ENCODE measurements at regions not wholly inside any gene's neighbourhood (a gene's known extent, or its start where the extent isn't known, plus 50 kb on each side); places are given as distances from the start of the nearest gene placed in this dataset.
A peak's percentile ranks its signal among the peaks of the same experiment; 100 is the strongest.

DNA sequence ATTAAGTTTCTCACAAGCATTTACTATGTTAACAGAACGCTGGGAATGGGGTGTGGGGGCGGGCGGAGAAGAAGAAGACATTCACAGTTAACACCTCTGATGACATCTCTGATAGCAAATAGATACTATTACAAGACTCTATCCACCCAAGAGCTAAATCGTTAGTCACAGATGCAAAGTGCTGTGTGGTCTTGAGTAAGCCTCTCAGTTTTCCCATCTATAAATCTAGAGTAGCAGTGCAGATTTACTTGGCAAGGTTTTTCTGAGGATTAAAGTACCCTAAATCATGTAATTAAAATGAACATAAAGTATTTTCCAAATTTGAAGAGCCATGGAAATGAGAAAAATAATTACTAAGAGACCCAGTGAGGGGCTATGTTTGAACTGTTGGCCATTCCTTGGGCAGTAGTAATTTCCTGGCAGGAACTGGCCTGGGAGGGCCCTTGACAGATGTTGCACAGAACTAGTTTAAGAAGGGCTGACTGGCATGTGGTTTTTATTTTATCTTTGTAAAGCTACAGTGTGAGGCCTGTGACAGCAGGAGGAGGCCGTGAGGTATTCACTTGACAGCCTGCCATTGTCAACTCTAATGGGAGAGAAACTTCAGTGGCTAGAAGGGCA, 58.7 kb upstream of the APOBEC4 start:
- peak; percentile 43 for DNase-seq (ENCODE audit: low read depth, low spot score)

DNA sequence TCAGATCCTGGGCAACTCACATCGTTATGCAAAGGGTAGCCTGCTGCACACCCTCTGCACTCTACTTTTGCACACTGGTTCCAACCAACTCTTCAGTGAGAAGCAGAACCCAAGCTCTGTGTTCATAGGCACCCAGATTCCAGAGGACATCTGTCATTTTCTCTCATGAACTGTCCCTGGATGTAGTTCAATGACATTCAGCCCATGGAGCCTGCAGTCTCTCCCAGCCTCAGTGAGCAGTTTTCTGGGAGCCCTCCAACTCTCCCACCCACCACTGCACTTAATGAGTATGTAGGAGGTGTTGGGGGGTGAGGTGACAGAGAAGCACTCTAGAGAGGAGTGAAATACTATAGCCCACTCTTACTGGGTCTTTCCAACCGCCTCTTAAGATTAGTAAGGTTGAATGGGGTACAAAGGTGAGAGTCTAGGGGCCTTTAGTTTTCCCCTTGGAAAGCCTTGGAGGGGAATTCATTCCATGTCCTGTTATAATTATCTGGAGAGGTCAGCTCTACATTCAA, 58.1 kb upstream of the APOBEC4 start:
- no peak for DNase-seq (ENCODE audit: low read depth, low spot score)

DNA sequence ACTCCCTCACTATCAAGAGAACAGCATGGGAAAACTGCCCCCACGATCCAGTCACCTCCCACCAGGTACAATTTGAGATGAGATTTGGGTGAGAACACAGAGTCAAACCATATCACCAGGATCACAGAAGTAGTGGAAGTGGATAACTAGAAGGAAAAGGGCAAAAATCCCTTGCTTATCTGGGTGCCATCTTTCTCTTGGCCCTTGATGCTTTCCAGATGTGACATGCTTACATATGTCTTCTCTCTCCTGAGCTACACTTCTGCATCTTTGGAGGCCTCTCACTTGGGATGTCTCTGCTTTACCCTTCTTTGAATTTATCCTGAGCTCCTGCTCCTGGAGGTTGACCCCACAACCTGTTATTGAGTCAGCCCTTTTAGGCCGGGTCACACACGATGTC, 57.6 kb upstream of the APOBEC4 start:
- DNase-seq (ENCODE audit: low read depth, low spot score): no peak

DNA sequence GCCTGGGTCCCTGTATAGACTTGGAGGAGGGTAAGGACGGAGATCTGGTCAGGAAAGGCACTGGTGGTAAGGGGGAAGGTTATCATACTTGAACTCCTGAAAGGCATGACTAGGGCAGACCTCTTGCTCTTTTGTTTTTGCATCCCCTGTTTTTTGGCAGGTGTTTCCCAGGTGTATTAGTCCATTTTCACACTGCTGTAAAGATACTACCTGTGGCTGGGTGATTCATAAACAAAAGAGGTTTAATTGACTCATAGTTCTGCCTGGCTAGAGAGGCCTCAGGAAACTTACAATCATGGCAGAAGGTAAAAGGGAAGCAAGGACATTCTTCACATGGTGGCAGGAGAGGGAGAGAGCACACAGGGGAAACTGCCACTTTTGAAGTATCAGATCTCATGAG, 57.2 kb upstream of the APOBEC4 start:
- no peak for DNase-seq (ENCODE audit: low read depth, low spot score)

DNA sequence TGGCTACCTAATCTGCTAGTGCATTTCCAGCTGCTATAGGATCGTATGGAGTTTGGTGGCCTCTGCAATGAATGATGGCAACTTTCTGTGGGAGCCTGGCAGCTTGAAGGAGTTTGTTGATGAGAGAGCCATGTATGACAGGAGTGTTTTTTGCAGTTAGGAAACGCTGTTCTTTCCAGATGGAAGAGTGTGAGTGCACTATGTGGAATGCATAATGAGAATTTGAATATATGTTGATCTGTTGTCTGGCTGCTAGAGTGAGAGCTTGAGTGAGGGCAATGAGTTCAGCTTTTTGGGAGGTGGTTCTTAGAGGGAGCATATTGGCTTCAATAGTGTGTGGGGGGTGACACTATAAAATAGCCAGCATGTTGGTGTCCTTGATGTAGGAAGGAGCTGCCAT, 51.0 kb upstream of the APOBEC4 start:
- DNase-seq (ENCODE audit: low read depth, low spot score): no peak
